ENCODE measurements at regions not wholly inside any gene's neighbourhood (a gene's known extent, or its start where the extent isn't known, plus 50 kb on each side); places are given as distances from the start of the nearest gene placed in this dataset.

- DNase-seq (ENCODE audit: low read depth, low spot score): no peak
- no peaks in the 10 kb centered on the region for H3K36me3 ChIP-seq (ENCODE audit: control insufficient read depth in 2 of 2, extremely low read depth in 1 of 2, insufficient read depth in 2 of 2, low read length in 2 of 2)
- H2AFZ ChIP-seq (ENCODE audit: low read depth, low read length): peak overlapping the region; percentile 71
- dilution Hi-C loops (cut with MboI; ENCODE audit: extremely low pct_ligation_motif_present, low sequenced_read_pairs): no loop called here
- ChIA-PET CTCF (interaction anchor here (1.0 to 2.4 kb wide), 2 partner anchors 11 to 319 kb away, joined by 3 to 10 read pairs; no protein-coding TSS in a partner anchor), POLR2A (no interaction called here)
- FAIRE-seq: no peak
- H3K4me3 ChIP-seq (replicated peaks in 1 of 3; ENCODE audit: insufficient read depth in 1 of 3, low read depth in 1 of 3, low read length in 3 of 3): peak overlapping the region in 2 of 3 experiments; percentile 16 to 43
- no peaks in the 10 kb centered on the region for H4K20me1 ChIP-seq (replicated peaks; ENCODE audit: control insufficient read depth, extremely low read depth, insufficient read depth, low read length)
- intact Hi-C loops (cut with micrococcal nuclease): no loop called here
- H3K4me1 ChIP-seq (ENCODE audit: control insufficient read depth, extremely low read depth, insufficient read depth, low read length): peaks cover 12% of the 10 kb centered on the region
- no peak for TF ChIP-seq POLR2AphosphoS5 (IDR thresholded peaks at IDR 0.05; ENCODE audit: insufficient read depth, low read depth, low read length)
- H3K9me3 ChIP-seq (replicated peaks; ENCODE audit: control insufficient read depth, insufficient read depth, low read length): no peaks in the 10 kb centered on the region
- H3K9me1 ChIP-seq (replicated peaks; ENCODE audit: control insufficient read depth, extremely low read depth, insufficient read depth, low read length): no peaks in the 10 kb centered on the region
- H3K4me2 ChIP-seq (ENCODE audit: insufficient read depth, low read length): peak overlapping the region; percentile 92
- no peaks in the 10 kb centered on the region for H3K27me3 ChIP-seq (ENCODE audit: control insufficient read depth in 2 of 2, insufficient read depth in 2 of 2, low read length in 2 of 2)
- no peaks in the 10 kb centered on the region for H3K79me2 ChIP-seq (ENCODE audit: control insufficient read depth, insufficient read depth, low read length)
- no TSS peak for BruUV-seq (replicated peaks)
- peak overlapping the region; percentile 42 for H3K9ac ChIP-seq (replicated peaks; ENCODE audit: extremely low read depth, insufficient read depth, low read length)
- H3K27ac ChIP-seq (ENCODE audit: insufficient read depth, low read depth, low read length): no peak overlapping the region
Observed at GRCh38 chr5:87081016-87081415, 186.7 kb upstream of the RASA1 start.

GRCh38 chr5:87081511-87082372 lies 185.9 kb upstream of the RASA1 start:
- intact Hi-C loops (cut with micrococcal nuclease): no loop called here
- peak; percentile 59 for FAIRE-seq
- no peaks in the 10 kb centered on the region for H3K27me3 ChIP-seq (ENCODE audit: control insufficient read depth in 2 of 2, insufficient read depth in 2 of 2, low read length in 2 of 2)
- ChIA-PET CTCF (interaction anchor here (0.9 to 1.0 kb wide), 2 partner anchors 12 to 318 kb away, joined by 3 to 4 read pairs; no protein-coding TSS in a partner anchor), POLR2A (no interaction called here)
- no TSS peak for BruUV-seq (replicated peaks)
- H3K9me3 ChIP-seq (replicated peaks; ENCODE audit: control insufficient read depth, insufficient read depth, low read length): no peaks in the 10 kb centered on the region
- H3K9ac ChIP-seq (replicated peaks; ENCODE audit: extremely low read depth, insufficient read depth, low read length): peak overlapping the region; percentile 42
- peak overlapping the region; percentile 92 for H3K4me2 ChIP-seq (ENCODE audit: insufficient read depth, low read length)
- peak; percentile 55 for DNase-seq (ENCODE audit: low read depth, low spot score)
- no peaks in the 10 kb centered on the region for H3K36me3 ChIP-seq (ENCODE audit: control insufficient read depth in 2 of 2, extremely low read depth in 1 of 2, insufficient read depth in 2 of 2, low read length in 2 of 2)
- dilution Hi-C loops (cut with MboI; ENCODE audit: extremely low pct_ligation_motif_present, low sequenced_read_pairs): no loop called here
- no peaks in the 10 kb centered on the region for H3K79me2 ChIP-seq (ENCODE audit: control insufficient read depth, insufficient read depth, low read length)
- peak overlapping the region in 2 of 3 experiments; percentile 16 to 43 for H3K4me3 ChIP-seq (replicated peaks in 1 of 3; ENCODE audit: insufficient read depth in 1 of 3, low read depth in 1 of 3, low read length in 3 of 3)
- H3K27ac ChIP-seq (ENCODE audit: insufficient read depth, low read depth, low read length): no peak overlapping the region
- peak overlapping the region; percentile 71 for H2AFZ ChIP-seq (ENCODE audit: low read depth, low read length)
- H4K20me1 ChIP-seq (replicated peaks; ENCODE audit: control insufficient read depth, extremely low read depth, insufficient read depth, low read length): no peaks in the 10 kb centered on the region
- H3K9me1 ChIP-seq (replicated peaks; ENCODE audit: control insufficient read depth, extremely low read depth, insufficient read depth, low read length): no peaks in the 10 kb centered on the region
- TF ChIP-seq POLR2AphosphoS5 (IDR thresholded peaks at IDR 0.05; ENCODE audit: insufficient read depth, low read depth, low read length) (no peak), POLR2A (IDR thresholded peaks at IDR 0.05; ENCODE audit: low read depth, low read length) (no peak), CTCF (IDR thresholded peaks at IDR 0.05; ENCODE audit: extremely low read depth in 1 of 2, insufficient read depth in 1 of 2, low read depth in 1 of 2, low read length in 2 of 2) (no peak), JUN (IDR thresholded peaks at IDR 0.05; ENCODE audit: borderline replicate concordance, insufficient read depth, insufficient read length, low read depth) (no peak), FOS (IDR thresholded peaks at IDR 0.05; ENCODE audit: borderline replicate concordance, insufficient read depth, low read length) (no peak), GATA2 (IDR thresholded peaks at IDR 0.05; ENCODE audit: insufficient read depth, insufficient read length, low read depth, low read length) (no peak), EZH2 (IDR thresholded peaks at IDR 0.05; ENCODE audit: borderline replicate concordance, low read depth, low read length, severe bottlenecking) (no peak), MAX (IDR thresholded peaks at IDR 0.05; ENCODE audit: insufficient read depth, insufficient read length) (no peak), MYC (IDR thresholded peaks at IDR 0.05; ENCODE audit: low read depth, low read length) (no peak)
- H3K4me1 ChIP-seq (ENCODE audit: control insufficient read depth, extremely low read depth, insufficient read depth, low read length): peaks cover 12% of the 10 kb centered on the region
